ENCODE measurements at regions not wholly inside any gene's neighbourhood (a gene's known extent, or its start where the extent isn't known, plus 50 kb on each side); places are given as distances from the start of the nearest gene placed in this dataset.
A peak's percentile ranks its signal among the peaks of the same experiment; 100 is the strongest.

- H3K27ac ChIP-seq = no peak overlapping the region
- H3K4me1 ChIP-seq (replicated peaks in 1 of 2) = no peaks in the 10 kb centered on the region
- in situ Hi-C loops (cut with MboI; ENCODE audit: low pct_unique_long_range_greater_than_20kb in 2 of 9, low sequenced_read_pairs in 9 of 9, unreplicated experiment in 9 of 9) = no loop called here
- no peak overlapping the region for H3K4me3 ChIP-seq
- 62 to 95% (median 80%) methylated on average over 1 to 4 of the region's 4 CpGs; no CpG with 5 or more reads in 1 of the 10 experiments for WGBS, 10 experiments
- peak in 1 of 8 experiments; percentile 15 for ATAC-seq (replicated peaks in 6 of 8)
Observed at GRCh38 chr9:78940121-78940855, 631.5 kb upstream of the TLE4 start.

- no peak for ATAC-seq (replicated peaks in 6 of 8)
- no peak overlapping the region for H3K27ac ChIP-seq
- H3K4me3 ChIP-seq = no peak overlapping the region
- no peaks in the 10 kb centered on the region for H3K4me1 ChIP-seq (replicated peaks in 1 of 2)
- in situ Hi-C loops (cut with MboI; ENCODE audit: low pct_unique_long_range_greater_than_20kb in 2 of 9, low sequenced_read_pairs in 9 of 9, unreplicated experiment in 9 of 9) = no loop called here
- 0 to 79% (median 50%) methylated on average over 1 to 2 of the region's 2 CpGs; no CpG with 5 or more reads in 2 of the 10 experiments for WGBS, 10 experiments
Observed at GRCh38 chr9:78954286-78954685, 617.5 kb upstream of the TLE4 start.

GRCh38 chr9:78958892-78959291 lies 612.9 kb upstream of the TLE4 start:
- 38 to 80% (median 62%) methylated on average over 1 to 2 of the region's 2 CpGs; no CpG with 5 or more reads in 6 of the 10 experiments for WGBS, 10 experiments
- Histone ChIP-seq H3K4me3 (no peak overlapping the region), H3K27ac (no peak overlapping the region), H3K4me1 (replicated peaks in 1 of 2) (peaks cover 0 to 4% of the 10 kb centered on the region in 2 donors)
- in situ Hi-C loops (cut with MboI; ENCODE audit: low pct_unique_long_range_greater_than_20kb in 2 of 9, low sequenced_read_pairs in 9 of 9, unreplicated experiment in 9 of 9) = no loop called here
- no peak for ATAC-seq (replicated peaks in 6 of 8)

GRCh38 chr9:78962156-78962555 lies 609.6 kb upstream of the TLE4 start:
- H3K4me3 ChIP-seq = no peak overlapping the region
- in situ Hi-C loops (cut with MboI; ENCODE audit: low pct_unique_long_range_greater_than_20kb in 2 of 9, low sequenced_read_pairs in 9 of 9, unreplicated experiment in 9 of 9) = no loop called here
- H3K27ac ChIP-seq = no peak overlapping the region
- H3K4me1 ChIP-seq (replicated peaks in 1 of 2) = peaks cover 0 to 6% of the 10 kb centered on the region in 2 donors
- ATAC-seq (replicated peaks in 6 of 8) = no peak
- 0 to 100% (median 83%) methylated on average over 1 to 2 of the region's 2 CpGs; no CpG with 5 or more reads in 1 of the 10 experiments for WGBS, 10 experiments

GRCh38 chr9:78963911-78964310 lies 607.9 kb upstream of the TLE4 start:
- Histone ChIP-seq H3K27ac (no peak overlapping the region), H3K4me3 (no peak overlapping the region), H3K4me1 (replicated peaks in 1 of 2) (peaks cover 0 to 6% of the 10 kb centered on the region in 2 donors)
- ATAC-seq (replicated peaks in 6 of 8) = no peak
- in situ Hi-C loops (cut with MboI; ENCODE audit: low pct_unique_long_range_greater_than_20kb in 2 of 9, low sequenced_read_pairs in 9 of 9, unreplicated experiment in 9 of 9) = no loop called here

- Histone ChIP-seq H3K27ac (no peak overlapping the region), H3K4me1 (replicated peaks in 1 of 2) (peaks cover 4 to 22% of the 10 kb centered on the region in 2 donors), H3K4me3 (no peak overlapping the region)
- ATAC-seq (replicated peaks in 6 of 8) = no peak
- WGBS, 10 experiments = 80 to 97% (median 90%) methylated on average over 2 to 3 of the region's 3 CpGs; no CpG with 5 or more reads in 4 of the 10 experiments
- in situ Hi-C loops (cut with MboI; ENCODE audit: low pct_unique_long_range_greater_than_20kb in 2 of 9, low sequenced_read_pairs in 9 of 9, unreplicated experiment in 9 of 9) = no loop called here
Observed at GRCh38 chr9:78967596-78968217, 604.1 kb upstream of the TLE4 start.

- 58 to 100% (median 68%) methylated on average over 1 to 2 of the region's 2 CpGs; no CpG with 5 or more reads in 6 of the 10 experiments for WGBS, 10 experiments
- H3K27ac ChIP-seq = no peak overlapping the region
- ATAC-seq (replicated peaks in 6 of 8) = peak in 1 of 8 experiments; percentile 32
- in situ Hi-C loops (cut with MboI; ENCODE audit: low pct_unique_long_range_greater_than_20kb in 2 of 9, low sequenced_read_pairs in 9 of 9, unreplicated experiment in 9 of 9) = no loop called here
- H3K4me3 ChIP-seq = no peak overlapping the region
- peaks cover 4 to 17% of the 10 kb centered on the region in 2 donors for H3K4me1 ChIP-seq (replicated peaks in 1 of 2)
Observed at GRCh38 chr9:78970375-78970774, 601.4 kb upstream of the TLE4 start.

GRCh38 chr9:78971540-78971939 lies 600.2 kb upstream of the TLE4 start:
- ATAC-seq (replicated peaks in 6 of 8) = no peak
- 3 to 53% (median 20%) methylated on average over 2 to 4 of the region's 4 CpGs; no CpG with 5 or more reads in 2 of the 10 experiments for WGBS, 10 experiments
- no peak overlapping the region for H3K27ac ChIP-seq
- H3K4me1 ChIP-seq (replicated peaks in 1 of 2) = peaks cover 4 to 17% of the 10 kb centered on the region in 2 donors
- no peak overlapping the region for H3K4me3 ChIP-seq
- in situ Hi-C loops (cut with MboI; ENCODE audit: low pct_unique_long_range_greater_than_20kb in 2 of 9, low sequenced_read_pairs in 9 of 9, unreplicated experiment in 9 of 9) = no loop called here

- in situ Hi-C loops (cut with MboI; ENCODE audit: low pct_unique_long_range_greater_than_20kb in 2 of 9, low sequenced_read_pairs in 9 of 9, unreplicated experiment in 9 of 9) = no loop called here
- Histone ChIP-seq H3K4me1 (replicated peaks in 1 of 2) (peaks cover 4 to 17% of the 10 kb centered on the region in 2 donors), H3K4me3 (no peak overlapping the region), H3K27ac (no peak overlapping the region)
- WGBS, 10 experiments = 0 to 20% (median 0%) methylated on average over 1 of the region's 1 CpG; no CpG with 5 or more reads in 1 of the 10 experiments
- ATAC-seq (replicated peaks in 6 of 8) = peak in 5 of 8 experiments; percentile 63 to 90 (median 88)
Observed at GRCh38 chr9:78972303-78972999, 599.3 kb upstream of the TLE4 start.

- ATAC-seq (replicated peaks in 6 of 8) = peak in 2 of 8 experiments; percentile 89 to 98
Observed at GRCh38 chr9:78973907-78974306, 597.9 kb upstream of the TLE4 start.

GRCh38 chr9:78982849-78983248 lies 588.9 kb upstream of the TLE4 start:
- WGBS, 10 experiments = 61 to 100% (median 90%) methylated on average over 2 to 3 of the region's 3 CpGs; no CpG with 5 or more reads in 5 of the 10 experiments
- no peaks in the 10 kb centered on the region for H3K4me1 ChIP-seq (replicated peaks in 1 of 2)
- no peak overlapping the region for H3K4me3 ChIP-seq
- in situ Hi-C loops (cut with MboI; ENCODE audit: low pct_unique_long_range_greater_than_20kb in 2 of 9, low sequenced_read_pairs in 9 of 9, unreplicated experiment in 9 of 9) = no loop called here
- no peak for ATAC-seq (replicated peaks in 6 of 8)
- H3K27ac ChIP-seq = no peak overlapping the region

More at GRCh38 chr9:78973907-78974306, 597.9 kb upstream of the TLE4 start:
- in situ Hi-C loops (cut with MboI; ENCODE audit: low pct_unique_long_range_greater_than_20kb in 2 of 9, low sequenced_read_pairs in 9 of 9, unreplicated experiment in 9 of 9) = no loop called here
- peaks cover 4 to 17% of the 10 kb centered on the region in 2 donors for H3K4me1 ChIP-seq (replicated peaks in 1 of 2)
- H3K27ac ChIP-seq = no peak overlapping the region
- no peak overlapping the region for H3K4me3 ChIP-seq

GRCh38 chr9:78985084-78985738 lies 586.6 kb upstream of the TLE4 start:
- Histone ChIP-seq H3K27ac (no peak overlapping the region), H3K4me3 (no peak overlapping the region), H3K4me1 (replicated peaks in 1 of 2) (no peaks in the 10 kb centered on the region)
- in situ Hi-C loops (cut with MboI; ENCODE audit: low pct_unique_long_range_greater_than_20kb in 2 of 9, low sequenced_read_pairs in 9 of 9, unreplicated experiment in 9 of 9) = no loop called here
- ATAC-seq (replicated peaks in 6 of 8) = no peak
- 0 to 100% (median 56%) methylated on average over 1 to 2 of the region's 2 CpGs for WGBS, 10 experiments

- ATAC-seq (replicated peaks in 6 of 8) = no peak
- Histone ChIP-seq H3K4me3 (no peak overlapping the region), H3K27ac (no peak overlapping the region), H3K4me1 (replicated peaks in 1 of 2) (no peaks in the 10 kb centered on the region)
- 31 to 92% (median 75%) methylated on average over 1 to 2 of the region's 2 CpGs; no CpG with 5 or more reads in 3 of the 10 experiments for WGBS, 10 experiments
- in situ Hi-C loops (cut with MboI; ENCODE audit: low pct_unique_long_range_greater_than_20kb in 2 of 9, low sequenced_read_pairs in 9 of 9, unreplicated experiment in 9 of 9) = no loop called here
Observed at GRCh38 chr9:78986446-78986845, 585.3 kb upstream of the TLE4 start.
